Upper lobe of left lung (tissue), 6 donors: ENCODE measurements at regions not wholly inside any gene's neighbourhood (a gene's known extent, or its start where the extent isn't known, plus 50 kb on each side); places are given as distances from the start of the nearest gene placed in this dataset.
"Not testable (repeated sequence)": the region's sequence is repeated elsewhere in the genome, so short reads cannot be mapped to it uniquely, and the experiment has no call there.

Experiments used
- ATAC-seq, 2 donors: fragments of 200-7000 bp; cut with Tn5 transposase; one replicate each; pipeline ENCODE4 v1.9.1; 2022; ENCODE audit warnings: mild to moderate bottlenecking in 2 of 2, moderate library complexity in 2 of 2; ENCODE audit not compliant: low FRiP score in 2 of 2
- DNase-seq, 2 donors: peaks; one replicate each; pipeline ENCODE4 v3.0.0-alpha.2; 2019 to 2020
- H3K27ac ChIP-seq, 4 donors: fragments of 200-600 bp; sonication (generic); one replicate each; pipeline ENCODE4 v1.5.1; 2016 to 2019
- H3K27me3 ChIP-seq, 4 donors: fragments of 200-600 bp; sonication (generic); one replicate each; pipeline ENCODE4 v1.5.1; 2017 to 2019
- H3K36me3 ChIP-seq, 4 donors: fragments of 200-600 bp; sonication (generic); one replicate each; pipeline ENCODE4 v1.5.1; 2016 to 2019
- H3K4me1 ChIP-seq, 4 donors: fragments of 200-600 bp; sonication (generic); one replicate each; pipeline ENCODE4 v1.5.1; 2018 to 2019
- H3K4me3 ChIP-seq, 4 donors: fragments of 200-600 bp; sonication (generic); one replicate each; pipeline ENCODE4 v1.5.1; 2017 to 2019; ENCODE audit warnings: mild to moderate bottlenecking in 2 of 4, moderate library complexity in 1 of 4
- H3K9me3 ChIP-seq, 4 donors: fragments of 200-600 bp; sonication (generic); one replicate each; pipeline ENCODE4 v1.5.1; 2018 to 2019
- CTCF ChIP-seq, 6 experiments: fragments of 450-650 bp in 4 of 6; fragments of 200-600 bp in 2 of 6; sonication (generic) in 2 of 6; IDR thresholded peaks; one replicate each; pipeline ENCODE4 v1.5.1; 2016 to 2019; ENCODE audit warnings: antibody characterized with exemption in 6 of 6
- EP300 ChIP-seq, 4 donors: sonication (generic); formaldehyde crosslinking; IDR thresholded peaks; one replicate each; pipeline ENCODE4 v1.5.1; 2017; ENCODE audit warnings: antibody characterized with exemption in 4 of 4, control low read depth in 2 of 4
- POLR2A ChIP-seq, 4 donors: fragments of 450-650 bp; IDR thresholded peaks; one replicate each; pipeline ENCODE4 v1.5.1; 2016 to 2017; ENCODE audit warnings: antibody characterized with exemption in 4 of 4, mild to moderate bottlenecking in 2 of 4
- POLR2AphosphoS5 ChIP-seq, 2 donors: sonication (generic); formaldehyde crosslinking; IDR thresholded peaks; one replicate each; pipeline ENCODE4 v1.5.1; 2017; ENCODE audit warnings: antibody characterized with exemption in 2 of 2
- WGBS, 2 donors: methylation state at CpG; one replicate each; pipeline ENCODE4 v1.1.5; 2017 to 2018; 5-methylcytosine and 5-hydroxymethylcytosine counted together
- donor health status: DM: no; HTN: no; CAD: no; lungs with moderate emphysema.
- donor health status: DM: no; HTN: yes; CAD: no; lungs with severe emphysema.

- no peak for DNase-seq
- no peaks in the 10 kb centered on the region for H3K4me1 ChIP-seq
- no peaks in the 10 kb centered on the region for H3K36me3 ChIP-seq
- WGBS, 2 donors = 74 to 75% methylated on average over 7 of the region's 7 CpGs
- ATAC-seq = no peak
- H3K27ac ChIP-seq = no peak overlapping the region
- no peaks in the 10 kb centered on the region for H3K27me3 ChIP-seq
- H3K9me3 ChIP-seq = no peaks in the 10 kb centered on the region
- TF ChIP-seq POLR2A (IDR thresholded peaks at IDR 0.05) (no peak), EP300 (IDR thresholded peaks at IDR 0.05) (no peak), CTCF (IDR thresholded peaks at IDR 0.05) (no peak), POLR2AphosphoS5 (IDR thresholded peaks at IDR 0.05) (no peak)
- no peak overlapping the region for H3K4me3 ChIP-seq
Observed at GRCh38 chr13:39835253-39835652, 179.8 kb downstream of the COG6 start.

- 75 to 83% methylated on average over 2 of the region's 2 CpGs for WGBS, 2 donors
- no peaks in the 10 kb centered on the region for H3K27me3 ChIP-seq
- no peaks in the 10 kb centered on the region for H3K4me1 ChIP-seq
- no peak for ATAC-seq
- H3K9me3 ChIP-seq = no peaks in the 10 kb centered on the region
- H3K4me3 ChIP-seq = no peak overlapping the region
- no peak overlapping the region for H3K27ac ChIP-seq
- H3K36me3 ChIP-seq = no peaks in the 10 kb centered on the region
- no peak for DNase-seq
- TF ChIP-seq POLR2A (IDR thresholded peaks at IDR 0.05) (no peak), POLR2AphosphoS5 (IDR thresholded peaks at IDR 0.05) (no peak), EP300 (IDR thresholded peaks at IDR 0.05) (no peak), CTCF (IDR thresholded peaks at IDR 0.05) (no peak)
Observed at GRCh38 chr13:39836038-39836437, 180.6 kb downstream of the COG6 start.

- not testable (repeated sequence) for DNase-seq, H3K4me3 ChIP-seq, H3K27ac ChIP-seq, H3K9me3 ChIP-seq, ATAC-seq, H3K36me3 ChIP-seq, H3K4me1 ChIP-seq, H3K27me3 ChIP-seq
- 86 to 92% methylated on average over 1 of the region's 1 CpG for WGBS, 2 donors
Observed at GRCh38 chr13:39837866-39838265, 182.4 kb downstream of the COG6 start.

- ATAC-seq (no peak), DNase-seq (no peak)
- H3K27me3 ChIP-seq = no peaks in the 10 kb centered on the region
- no peaks in the 10 kb centered on the region for H3K4me1 ChIP-seq
- H3K36me3 ChIP-seq = no peaks in the 10 kb centered on the region
- H3K4me3 ChIP-seq = no peak overlapping the region
- H3K27ac ChIP-seq = no peak overlapping the region
- TF ChIP-seq POLR2A (IDR thresholded peaks at IDR 0.05) (no peak), CTCF (IDR thresholded peaks at IDR 0.05) (no peak), EP300 (IDR thresholded peaks at IDR 0.05) (no peak), POLR2AphosphoS5 (IDR thresholded peaks at IDR 0.05) (no peak)
- no peaks in the 10 kb centered on the region for H3K9me3 ChIP-seq
- 85 to 86% methylated on average over 3 of the region's 3 CpGs for WGBS, 2 donors
Observed at GRCh38 chr13:39840201-39840600, 184.7 kb downstream of the COG6 start.

- H3K4me1 ChIP-seq = no peaks in the 10 kb centered on the region
- no peak for TF ChIP-seq CTCF (IDR thresholded peaks at IDR 0.05)
- no peak for TF ChIP-seq EP300 (IDR thresholded peaks at IDR 0.05)
- no peak for TF ChIP-seq POLR2A (IDR thresholded peaks at IDR 0.05)
- no peak for TF ChIP-seq POLR2AphosphoS5 (IDR thresholded peaks at IDR 0.05)
- H3K27me3 ChIP-seq = no peaks in the 10 kb centered on the region
- no peak overlapping the region for H3K27ac ChIP-seq
- ATAC-seq (no peak), DNase-seq (no peak)
- WGBS, 2 donors = 62 to 66% methylated on average over 3 of the region's 3 CpGs
- no peak overlapping the region for H3K4me3 ChIP-seq
- H3K36me3 ChIP-seq = no peaks in the 10 kb centered on the region
- peaks cover 0 to under 1% (median 0%) of the 10 kb centered on the region in 4 donors for H3K9me3 ChIP-seq
Observed at GRCh38 chr13:39847336-39847735, 191.9 kb downstream of the COG6 start.
